ENCODE measurements at regions not wholly inside any gene's neighbourhood (a gene's known extent, or its start where the extent isn't known, plus 50 kb on each side); places are given as distances from the start of the nearest gene placed in this dataset.

- TF ChIP-seq HDAC6 (IDR thresholded peaks at IDR 0.05; ENCODE audit: unreplicated experiment) (no peak), CTCF (IDR thresholded peaks at IDR 0.05 in 2 of 3, conservative IDR thresholded peaks at IDR 0.05 in 1 of 3; ENCODE audit: control insufficient read depth in 2 of 3, extremely low read depth in 1 of 3, insufficient read depth in 1 of 3, low read depth in 3 of 3, low read length in 3 of 3) (no peak), YY1 (IDR thresholded peaks at IDR 0.05; ENCODE audit: low read depth, low read length) (no peak), PBX3 (IDR thresholded peaks at IDR 0.05; ENCODE audit: insufficient replicate concordance, low read depth, low read length) (no peak), POLR2A (IDR thresholded peaks at IDR 0.05; ENCODE audit: low read depth, low read length) (no peak), PKNOX1 (IDR thresholded peaks at IDR 0.05) (no peak), RB1 (IDR thresholded peaks at IDR 0.05; ENCODE audit: borderline replicate concordance) (no peak), NR2F1 (conservative IDR thresholded peaks at IDR 0.05) (no peak), POLR2AphosphoS5 (IDR thresholded peaks at IDR 0.05; ENCODE audit: low read length) (no peak), CBX3 (IDR thresholded peaks at IDR 0.05; ENCODE audit: borderline replicate concordance, low read depth) (no peak), EGR1 (IDR thresholded peaks at IDR 0.05; ENCODE audit: borderline replicate concordance in 1 of 2, low read depth in 2 of 2, low read length in 2 of 2) (no peak)
Measured at GRCh38 chr16:64542152-64542551, 579.7 kb downstream of the CDH11 start.
